Heart right ventricle (tissue), 16 donors: ENCODE measurements at regions not wholly inside any gene's neighbourhood (a gene's known extent, or its start where the extent isn't known, plus 50 kb on each side); places are given as distances from the start of the nearest gene placed in this dataset.
"Not testable (repeated sequence)": the region's sequence is repeated elsewhere in the genome, so short reads cannot be mapped to it uniquely, and the experiment has no call there.

Source experiments
- ATAC-seq, 8 donors: fragments of 200-7000 bp; cut with Tn5 transposase; one replicate each; pipeline ENCODE4 v1.9.1; 2020; ENCODE audit warnings: mild to moderate bottlenecking in 8 of 8, moderate library complexity in 8 of 8, moderate number of reproducible peaks in 1 of 8
- DNase-seq, 2 donors: peaks; one replicate each; pipeline ENCODE4 v3.0.0-alpha.2; 2020
- H3K27ac ChIP-seq, 10 donors: fragments of 200-600 bp; sonication (generic) in 2 of 10; one replicate each; pipeline versions ENCODE4 v1.5.0 to v1.8.0; 2020 to 2022; ENCODE audit warnings: mild to moderate bottlenecking in 3 of 10
- H3K27me3 ChIP-seq, 7 donors: fragments of 200-600 bp; one replicate each; pipeline ENCODE4 v1.8.0; 2021 to 2022; ENCODE audit warnings: mild to moderate bottlenecking in 2 of 7
- H3K36me3 ChIP-seq, 9 donors: fragments of 200-600 bp; sonication (generic) in 1 of 9; one replicate each; pipeline versions ENCODE4 v1.5.0 to v1.8.0; 2020 to 2022; ENCODE audit warnings: mild to moderate bottlenecking in 2 of 9
- H3K4me1 ChIP-seq, 9 donors: fragments of 200-600 bp; sonication (generic) in 1 of 9; one replicate each; pipeline versions ENCODE4 v1.5.0 to v1.8.0; 2020 to 2022; ENCODE audit warnings: mild to moderate bottlenecking in 4 of 9
- H3K4me3 ChIP-seq, 10 donors: fragments of 200-600 bp; sonication (generic) in 2 of 10; one replicate each; pipeline versions ENCODE4 v1.5.0 to v1.8.0; 2020 to 2022; ENCODE audit warnings: mild to moderate bottlenecking in 7 of 10, moderate library complexity in 2 of 10
- H3K9me3 ChIP-seq, 11 donors: fragments of 200-600 bp in 10 of 11; sonication (generic) in 2 of 11; one replicate each; pipeline versions ENCODE4 v1.5.0 to v1.8.0; 2013 to 2022; ENCODE audit warnings: mild to moderate bottlenecking in 2 of 11, control low read depth in 1 of 11, moderate library complexity in 1 of 11
- CTCF ChIP-seq, 9 donors: fragments of 200-600 bp; sonication (generic) in 2 of 9; IDR thresholded peaks; one replicate each; pipeline versions ENCODE4 v1.5.0 to v1.8.0; 2021 to 2022; ENCODE audit warnings: antibody characterized with exemption in 9 of 9, mild to moderate bottlenecking in 5 of 9, moderate library complexity in 1 of 9
- WGBS, 2 donors: extraction: QIAGEN DNeasy Blood & Tissue Kit; methylation state at CpG; one replicate each; pipeline ENCODE4 v1.1.7; 2013; ENCODE audit warnings: inconsistent platforms in 1 of 2; 5-methylcytosine and 5-hydroxymethylcytosine counted together
- intact Hi-C, 10 donors: fragments of 100-400 bp; cut with DNase I; formaldehyde crosslinking; loops; one replicate each; pipeline versions ENCODE4 v1.11.1 to v1.14.2; 2022
- donor health status: Arrhythmogenic right ventricular cardiomyopathy.
- donor health status: ischemic (EF 13 %, LVEDD 7.1; RV severe dilation, severe dysfunction).
- donor health status: healthy with polysubstance abuse.
- donor health status: DM: no; HTN: yes; CAD: no.
- donor health status: DM: no; HTN: no; CAD: no.
- donor health status: ischemic (EF 25% LVEDD 6.9; RV normal size, moderate dysfunction).
- donor health status: ischemic (EF 25% LVEDD 5.7; RV mildly dilated, moderate dysfunction).
- donor health status: healthy.
- donor health status: DM: yes; HTN: yes; CAD: no.
- donor health status: Ischemic cardiomyopathy.
- donor health status: ischemic (EF 35%, LVEDD 5.7; RV mildly dilated, moderate dysfunction).
- donor health status: nonischemic (EF 11% LVEDD 7.7; RV severe dilation, severe dysfunction).
- donor health status: DM: yes; HTN: yes; CAD: no.
- donor health status: PGD.
- donor health status: ischemic (EF 29% LVEDD 5.4; RV normal size, mild dysfunction).
- donor health status: nonischemic (EF 23%, LVEDD 6.1; RV moderate dilation, normal function).

DNA sequence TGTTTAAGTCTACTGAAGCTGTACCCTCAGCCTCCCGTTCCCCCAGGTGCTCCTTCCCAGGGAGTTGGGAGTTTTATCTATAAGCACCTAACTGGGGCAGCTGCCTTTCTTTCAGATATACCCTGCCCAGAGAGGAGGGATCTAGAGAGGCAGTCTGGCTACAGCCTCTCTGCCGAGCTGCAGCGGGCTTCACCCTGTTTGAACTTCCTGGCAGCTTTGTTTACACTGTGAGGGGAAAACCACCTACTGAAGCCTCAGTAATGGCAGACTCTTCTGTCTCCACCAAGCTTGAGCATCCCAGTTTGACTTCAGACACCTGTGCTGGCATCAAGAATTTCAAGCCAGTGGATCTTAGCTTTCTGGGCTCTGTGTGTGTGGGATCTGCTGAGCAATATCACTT lies 122.5 kb downstream of the MAGEE1 start:
- TF ChIP-seq CTCF (IDR thresholded peaks at IDR 0.05), result no peak
- ATAC-seq, result no peak
- intact Hi-C loops, result no loop called here
- H3K4me1 ChIP-seq, result no peaks in the 10 kb centered on the region
- WGBS, 2 donors, result 56 to 79% methylated on average over 3 of the region's 3 CpGs
- H3K36me3 ChIP-seq, result no peaks in the 10 kb centered on the region
- H3K9me3 ChIP-seq, result peaks cover 0 to 23% (median 6%) of the 10 kb centered on the region in 11 donors
- no peaks in the 10 kb centered on the region for H3K27me3 ChIP-seq
- no peak overlapping the region for H3K4me3 ChIP-seq
- DNase-seq, result no peak
- H3K27ac ChIP-seq, result no peak overlapping the region

GRCh38 chrX:76555269-76555668 lies 127.8 kb downstream of the MAGEE1 start:
- Histone ChIP-seq H3K4me3 (no peak overlapping the region), H3K4me1 (no peaks in the 10 kb centered on the region), H3K27me3 (no peaks in the 10 kb centered on the region), H3K27ac (no peak overlapping the region), H3K9me3 (peaks cover 0 to 74% (median 12%) of the 10 kb centered on the region in 11 donors), H3K36me3 (no peaks in the 10 kb centered on the region)
- DNase-seq, result no peak
- no peak for TF ChIP-seq CTCF (IDR thresholded peaks at IDR 0.05)
- WGBS, 2 donors, result 70 to 72% methylated on average over 2 of the region's 2 CpGs
- ATAC-seq, result no peak
- intact Hi-C loops, result no loop called here

DNA sequence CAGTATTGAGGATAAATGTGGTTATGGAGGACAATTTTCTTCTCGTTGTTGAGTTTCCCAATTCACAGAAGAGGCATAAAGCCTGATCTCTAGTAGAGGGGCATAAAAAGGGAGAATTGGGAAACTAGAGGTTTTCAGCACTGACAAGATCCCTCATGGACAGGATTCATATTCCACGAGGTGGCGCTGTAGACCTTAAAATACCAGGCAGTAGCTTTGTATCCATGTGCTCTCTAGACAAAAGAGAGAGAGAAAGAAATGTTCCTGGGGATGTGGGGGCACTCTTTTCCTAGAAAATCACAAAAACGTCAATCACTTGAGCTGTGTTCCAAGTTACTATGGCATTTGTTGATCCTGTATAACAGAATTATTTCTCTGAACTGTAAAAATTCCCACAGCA lies 128.3 kb downstream of the MAGEE1 start:
- no peak overlapping the region for H3K27ac ChIP-seq
- no peak for TF ChIP-seq CTCF (IDR thresholded peaks at IDR 0.05)
- no peak overlapping the region for H3K4me3 ChIP-seq
- intact Hi-C loops, result no loop called here
- H3K9me3 ChIP-seq, result peaks cover 0 to 78% (median 12%) of the 10 kb centered on the region in 11 donors
- ATAC-seq (no peak), DNase-seq (no peak)
- H3K4me1 ChIP-seq, result no peaks in the 10 kb centered on the region
- no peaks in the 10 kb centered on the region for H3K27me3 ChIP-seq
- H3K36me3 ChIP-seq, result no peaks in the 10 kb centered on the region
- whole genome bisulfite sequencing, 2 donors, result 9 to 10% methylated on average over 4 of the region's 4 CpGs

GRCh38 chrX:76564842-76565241 lies 137.3 kb downstream of the MAGEE1 start:
- H3K4me3 ChIP-seq, DNase-seq, H3K36me3 ChIP-seq, H3K27ac ChIP-seq, H3K27me3 ChIP-seq, H3K4me1 ChIP-seq, ATAC-seq, intact Hi-C loops: not testable (repeated sequence)
- H3K9me3 ChIP-seq, result peaks cover 0 to 53% (median 0%) of the 10 kb centered on the region in 11 donors
- WGBS, 2 donors, result 62 to 72% methylated on average over 5 of the region's 5 CpGs

- WGBS, 2 donors, result 68 to 70% methylated on average over 1 of the region's 1 CpG
- DNase-seq (no peak), ATAC-seq (no peak)
- H3K4me1 ChIP-seq, result no peaks in the 10 kb centered on the region
- H3K36me3 ChIP-seq, result no peaks in the 10 kb centered on the region
- H3K27me3 ChIP-seq, result peaks cover 0 to 18% (median 0%) of the 10 kb centered on the region in 7 donors
- no peak overlapping the region for H3K27ac ChIP-seq
- peaks cover 0 to 17% (median 0%) of the 10 kb centered on the region in 11 donors for H3K9me3 ChIP-seq
- intact Hi-C loops, result no loop called here
- no peak for TF ChIP-seq CTCF (IDR thresholded peaks at IDR 0.05)
- no peak overlapping the region for H3K4me3 ChIP-seq
Observed at GRCh38 chrX:76605390-76605789, 177.9 kb downstream of the MAGEE1 start.
